GM12878 (cell line): ENCODE measurements at regions not wholly inside any gene's neighbourhood (a gene's known extent, or its start where the extent isn't known, plus 50 kb on each side); places are given as distances from the start of the nearest gene placed in this dataset.
A peak's percentile ranks its signal among the peaks of the same experiment; 100 is the strongest.

ENCODE experiments used
- BHLHE40 ChIP-seq, 2 experiments: fragments of 450-650 bp in 1 of 2; IDR thresholded peaks; 2 replicates each; pipeline ENCODE4 v1.6.1; 2011 to 2017; ENCODE audit warnings: low read depth in 2 of 2, borderline replicate concordance in 1 of 2, improper control_type of control experiment in 1 of 2, low read length in 1 of 2, mild to moderate bottlenecking in 1 of 2
- BMI1 ChIP-seq: fragments of 450-650 bp; IDR thresholded peaks from 2 replicates; pipeline ENCODE4 v1.6.1; 2016; ENCODE audit warnings: mild to moderate bottlenecking, moderate library complexity, borderline replicate concordance
- CREB1 ChIP-seq: IDR thresholded peaks from 2 replicates; pipeline ENCODE4 v1.6.1; 2012; ENCODE audit warnings: low read depth, mild to moderate bottlenecking, inconsistent platforms
- EGR1 ChIP-seq, 2 experiments: IDR thresholded peaks; 1 replicate in 1 of 2; 2 replicates in 1 of 2; pipeline ENCODE4 v1.6.1; 2011 to 2012; ENCODE audit warnings: low read depth in 2 of 2, low read length in 2 of 2, borderline replicate concordance in 1 of 2, mild to moderate bottlenecking in 1 of 2, moderate library complexity in 1 of 2
- EP300 ChIP-seq, 2 experiments: fragments of 150-350 bp in 1 of 2; IDR thresholded peaks; 2 replicates each; pipeline ENCODE4 v1.6.1; 2011 to 2012; ENCODE audit warnings: low read depth in 2 of 2, low read length in 2 of 2, borderline replicate concordance in 1 of 2, improper control_type of control experiment in 1 of 2, inconsistent platforms in 1 of 2; ENCODE audit not compliant: control insufficient read depth in 1 of 2
- HCFC1 ChIP-seq: fragments of 150-350 bp; IDR thresholded peaks from 2 replicates; pipeline ENCODE4 v1.6.1; 2014; ENCODE audit warnings: low read length
- IKZF2 ChIP-seq, 2 experiments: fragments of 450-650 bp; IDR thresholded peaks; 2 replicates each; pipeline ENCODE4 v1.6.1; 2017; ENCODE audit warnings: mild to moderate bottlenecking in 2 of 2, moderate library complexity in 2 of 2
- JUND ChIP-seq: IDR thresholded peaks from 2 replicates; pipeline ENCODE4 v1.6.1; 2012; ENCODE audit warnings: low read depth, mild to moderate bottlenecking, low read length, improper control_type of control experiment, moderate library complexity
- NFIC ChIP-seq: IDR thresholded peaks from 2 replicates; pipeline ENCODE4 v1.6.1; 2012; ENCODE audit warnings: low read depth, mild to moderate bottlenecking, inconsistent platforms, low read length, moderate library complexity
- RBBP5 ChIP-seq: fragments of 200-600 bp; sonication (generic); conservative IDR thresholded peaks from 2 replicates; pipeline ENCODE4 v1.6.1; 2016
- REST ChIP-seq: IDR thresholded peaks from 2 replicates; pipeline ENCODE4 v1.6.1; 2012; ENCODE audit warnings: mild to moderate bottlenecking, low read depth, low read length
- TCF3 ChIP-seq: IDR thresholded peaks from 2 replicates; pipeline ENCODE4 v1.6.1; 2012; ENCODE audit warnings: low read depth, mild to moderate bottlenecking, low read length, borderline replicate concordance; ENCODE audit not compliant: insufficient read depth
- TF ChIP-seq, protein P1 (sequence below): IDR thresholded peaks from 2 replicates; pipeline ENCODE4 v1.6.1; 2011; ENCODE audit warnings: low read depth, low read length, improper control_type of control experiment, borderline replicate concordance
- TF ChIP-seq, protein P2 (sequence below): fragments of 450-650 bp; IDR thresholded peaks from 2 replicates; pipeline ENCODE4 v1.6.1; 2017; ENCODE audit warnings: mild to moderate bottlenecking, moderate library complexity

- TF ChIP-seq REST (no peak), CREB1 (no peak), JUND (no peak), EGR1 (IDR thresholded peaks at IDR 0.05; ENCODE audit: borderline replicate concordance in 1 of 2, low read depth in 2 of 2, low read length in 2 of 2) (no peak), BMI1 (peak; percentile 57), TCF3 (no peak), BHLHE40 (IDR thresholded peaks at IDR 0.05; ENCODE audit: borderline replicate concordance in 1 of 2, low read depth in 2 of 2, low read length in 1 of 2) (peak in 1 of 2 experiments; percentile 47; a peak in 1 of 4 replicates), EP300 (IDR thresholded peaks at IDR 0.05; ENCODE audit: borderline replicate concordance in 1 of 2, control insufficient read depth in 1 of 2, low read depth in 2 of 2, low read length in 2 of 2) (peak; percentile 76 to 84; a peak in 2 of 4 replicates), IKZF2 (IDR thresholded peaks at IDR 0.05) (peak in 1 of 2 experiments; percentile 57; a peak in 2 of 4 replicates), NFIC (no peak), RBBP5 (no peak), HCFC1 (no peak)
- TF ChIP-seq, protein P1, sequence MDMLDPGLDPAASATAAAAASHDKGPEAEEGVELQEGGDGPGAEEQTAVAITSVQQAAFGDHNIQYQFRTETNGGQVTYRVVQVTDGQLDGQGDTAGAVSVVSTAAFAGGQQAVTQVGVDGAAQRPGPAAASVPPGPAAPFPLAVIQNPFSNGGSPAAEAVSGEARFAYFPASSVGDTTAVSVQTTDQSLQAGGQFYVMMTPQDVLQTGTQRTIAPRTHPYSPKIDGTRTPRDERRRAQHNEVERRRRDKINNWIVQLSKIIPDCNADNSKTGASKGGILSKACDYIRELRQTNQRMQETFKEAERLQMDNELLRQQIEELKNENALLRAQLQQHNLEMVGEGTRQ = no peak
- TF ChIP-seq, protein P2, sequence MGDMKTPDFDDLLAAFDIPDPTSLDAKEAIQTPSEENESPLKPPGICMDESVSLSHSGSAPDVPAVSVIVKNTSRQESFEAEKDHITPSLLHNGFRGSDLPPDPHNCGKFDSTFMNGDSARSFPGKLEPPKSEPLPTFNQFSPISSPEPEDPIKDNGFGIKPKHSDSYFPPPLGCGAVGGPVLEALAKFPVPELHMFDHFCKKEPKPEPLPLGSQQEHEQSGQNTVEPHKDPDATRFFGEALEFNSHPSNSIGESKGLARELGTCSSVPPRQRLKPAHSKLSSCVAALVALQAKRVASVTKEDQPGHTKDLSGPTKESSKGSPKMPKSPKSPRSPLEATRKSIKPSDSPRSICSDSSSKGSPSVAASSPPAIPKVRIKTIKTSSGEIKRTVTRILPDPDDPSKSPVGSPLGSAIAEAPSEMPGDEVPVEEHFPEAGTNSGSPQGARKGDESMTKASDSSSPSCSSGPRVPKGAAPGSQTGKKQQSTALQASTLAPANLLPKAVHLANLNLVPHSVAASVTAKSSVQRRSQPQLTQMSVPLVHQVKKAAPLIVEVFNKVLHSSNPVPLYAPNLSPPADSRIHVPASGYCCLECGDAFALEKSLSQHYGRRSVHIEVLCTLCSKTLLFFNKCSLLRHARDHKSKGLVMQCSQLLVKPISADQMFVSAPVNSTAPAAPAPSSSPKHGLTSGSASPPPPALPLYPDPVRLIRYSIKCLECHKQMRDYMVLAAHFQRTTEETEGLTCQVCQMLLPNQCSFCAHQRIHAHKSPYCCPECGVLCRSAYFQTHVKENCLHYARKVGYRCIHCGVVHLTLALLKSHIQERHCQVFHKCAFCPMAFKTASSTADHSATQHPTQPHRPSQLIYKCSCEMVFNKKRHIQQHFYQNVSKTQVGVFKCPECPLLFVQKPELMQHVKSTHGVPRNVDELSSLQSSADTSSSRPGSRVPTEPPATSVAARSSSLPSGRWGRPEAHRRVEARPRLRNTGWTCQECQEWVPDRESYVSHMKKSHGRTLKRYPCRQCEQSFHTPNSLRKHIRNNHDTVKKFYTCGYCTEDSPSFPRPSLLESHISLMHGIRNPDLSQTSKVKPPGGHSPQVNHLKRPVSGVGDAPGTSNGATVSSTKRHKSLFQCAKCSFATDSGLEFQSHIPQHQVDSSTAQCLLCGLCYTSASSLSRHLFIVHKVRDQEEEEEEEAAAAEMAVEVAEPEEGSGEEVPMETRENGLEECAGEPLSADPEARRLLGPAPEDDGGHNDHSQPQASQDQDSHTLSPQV = no peak
- TF ChIP-seq, all 136 proteins: peak for 18
Measured at GRCh38 chr21:19999369-20000272, 998.6 kb upstream of the NCAM2 start (continued).
